ENCODE measurements at regions not wholly inside any gene's neighbourhood (a gene's known extent, or its start where the extent isn't known, plus 50 kb on each side); places are given as distances from the start of the nearest gene placed in this dataset.

DNA sequence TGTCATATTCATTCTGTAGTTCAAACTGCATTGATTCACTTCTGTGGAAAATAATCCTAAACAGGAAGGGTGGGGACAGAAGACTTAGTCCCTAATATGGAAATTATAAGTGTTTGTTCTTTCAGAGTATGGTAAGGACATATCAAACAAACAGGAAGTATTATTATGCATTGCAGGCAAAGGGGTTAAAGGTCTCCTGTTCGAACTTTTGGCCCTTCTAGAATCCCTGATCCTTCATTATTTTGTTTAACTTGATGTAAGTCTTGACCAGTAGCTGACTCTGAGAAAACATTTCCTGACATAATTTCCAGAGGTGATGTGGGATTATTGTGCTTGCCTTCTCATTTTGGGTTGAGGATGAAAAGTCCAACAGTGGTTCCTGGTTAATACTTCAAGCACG, 215.4 kb upstream of the ADGRL2 start:
- H3K9me3 ChIP-seq (ENCODE audit: control insufficient read depth in 2 of 2, low read length in 2 of 2) = no peaks in the 10 kb centered on the region
- no peaks in the 10 kb centered on the region for H3K36me3 ChIP-seq (ENCODE audit: control insufficient read depth in 2 of 2, insufficient read depth in 2 of 2, low read length in 2 of 2)
- H3K27me3 ChIP-seq (ENCODE audit: control insufficient read depth in 2 of 2, insufficient read depth in 2 of 2, low read length in 2 of 2) = no peaks in the 10 kb centered on the region
- H3K4me1 ChIP-seq (ENCODE audit: control insufficient read depth in 2 of 2, insufficient read depth in 2 of 2, low read length in 2 of 2) = no peaks in the 10 kb centered on the region
- H3K27ac ChIP-seq (ENCODE audit: low read depth in 2 of 2, low read length in 2 of 2) = no peak overlapping the region
- H3K9ac ChIP-seq (ENCODE audit: low read depth in 1 of 2, low read length in 2 of 2) = no peak overlapping the region
- H3K4me3 ChIP-seq (ENCODE audit: low read length in 2 of 2) = no peak overlapping the region

DNA sequence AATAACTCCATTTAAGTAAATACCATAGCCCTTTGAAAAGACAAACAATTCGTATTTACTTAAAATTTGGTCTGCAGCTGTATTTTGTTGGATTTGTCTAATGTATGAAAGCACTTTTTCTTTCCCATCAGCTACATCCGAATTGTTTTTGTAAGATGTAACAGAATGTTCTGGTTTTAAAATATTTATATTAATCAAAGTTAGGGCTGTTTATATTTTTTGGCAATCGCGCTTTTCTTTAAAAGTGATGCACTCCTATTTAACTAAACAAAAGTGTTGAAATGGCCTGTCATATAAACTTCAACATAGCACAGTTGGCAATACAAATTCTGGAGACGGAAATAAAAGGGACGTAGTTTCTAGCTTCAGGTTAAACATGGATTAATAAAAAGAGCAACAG, 216.3 kb upstream of the ADGRL2 start:
- Histone ChIP-seq H3K4me3 (ENCODE audit: low read length in 2 of 2) (no peak overlapping the region), H3K27ac (ENCODE audit: low read depth in 2 of 2, low read length in 2 of 2) (no peak overlapping the region), H3K36me3 (ENCODE audit: control insufficient read depth in 2 of 2, insufficient read depth in 2 of 2, low read length in 2 of 2) (no peaks in the 10 kb centered on the region), H3K27me3 (ENCODE audit: control insufficient read depth in 2 of 2, insufficient read depth in 2 of 2, low read length in 2 of 2) (no peaks in the 10 kb centered on the region), H3K9ac (ENCODE audit: low read depth in 1 of 2, low read length in 2 of 2) (no peak overlapping the region), H3K9me3 (ENCODE audit: control insufficient read depth in 2 of 2, low read length in 2 of 2) (no peaks in the 10 kb centered on the region), H3K4me1 (ENCODE audit: control insufficient read depth in 2 of 2, insufficient read depth in 2 of 2, low read length in 2 of 2) (no peaks in the 10 kb centered on the region)

DNA sequence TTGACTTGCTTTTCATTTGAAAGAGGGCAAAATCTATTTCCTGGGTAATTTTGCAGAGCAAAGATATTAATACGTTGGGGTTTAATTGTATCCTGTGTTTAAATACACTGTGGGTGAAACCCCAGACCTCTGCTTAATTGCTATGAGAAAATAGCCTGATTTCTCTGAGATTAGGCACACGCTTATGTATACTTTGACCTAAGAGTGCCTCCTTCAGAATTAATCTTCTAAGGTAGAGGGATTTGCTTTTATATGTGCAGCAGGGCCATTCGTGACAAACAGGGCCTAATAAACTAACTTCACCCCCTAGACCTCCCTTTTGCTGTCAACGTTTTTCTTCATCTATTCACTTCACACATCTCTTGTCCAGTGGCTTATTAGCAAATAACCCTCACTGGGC, 216.9 kb upstream of the ADGRL2 start:
- Histone ChIP-seq H3K9me3 (ENCODE audit: control insufficient read depth in 2 of 2, low read length in 2 of 2) (no peaks in the 10 kb centered on the region), H3K36me3 (ENCODE audit: control insufficient read depth in 2 of 2, insufficient read depth in 2 of 2, low read length in 2 of 2) (no peaks in the 10 kb centered on the region), H3K27me3 (ENCODE audit: control insufficient read depth in 2 of 2, insufficient read depth in 2 of 2, low read length in 2 of 2) (no peaks in the 10 kb centered on the region), H3K9ac (ENCODE audit: low read depth in 1 of 2, low read length in 2 of 2) (no peak overlapping the region), H3K27ac (ENCODE audit: low read depth in 2 of 2, low read length in 2 of 2) (no peak overlapping the region), H3K4me3 (ENCODE audit: low read length in 2 of 2) (no peak overlapping the region), H3K4me1 (ENCODE audit: control insufficient read depth in 2 of 2, insufficient read depth in 2 of 2, low read length in 2 of 2) (no peaks in the 10 kb centered on the region)

DNA sequence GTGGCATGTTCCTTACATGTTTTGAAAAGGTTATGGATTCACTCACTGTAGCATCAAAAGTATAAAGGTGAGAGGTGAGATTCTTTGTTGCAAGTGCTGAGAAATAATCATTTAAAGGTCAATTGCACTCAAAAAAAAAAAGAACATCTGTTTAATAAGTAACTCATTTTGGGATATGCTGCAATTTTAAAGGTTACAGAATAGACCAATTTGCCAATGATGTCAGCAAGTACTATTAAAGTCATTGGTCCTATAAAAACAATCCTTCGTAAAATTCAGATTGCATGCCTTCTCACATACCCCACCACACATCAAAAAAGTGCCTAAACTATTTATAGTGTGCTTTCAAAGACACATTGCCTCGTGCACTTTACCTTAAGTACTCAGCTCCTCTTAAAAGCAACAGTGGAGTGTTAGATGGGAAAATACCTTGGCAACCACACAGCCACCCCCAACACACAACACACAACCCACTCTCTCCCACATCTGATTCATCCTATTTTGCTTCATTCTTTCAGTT, 218.2 kb upstream of the ADGRL2 start:
- H3K36me3 ChIP-seq (ENCODE audit: control insufficient read depth in 2 of 2, insufficient read depth in 2 of 2, low read length in 2 of 2) = no peaks in the 10 kb centered on the region
- no peak overlapping the region for H3K4me3 ChIP-seq (ENCODE audit: low read length in 2 of 2)
- H3K9ac ChIP-seq (ENCODE audit: low read depth in 1 of 2, low read length in 2 of 2) = no peak overlapping the region
- no peak overlapping the region for H3K27ac ChIP-seq (ENCODE audit: low read depth in 2 of 2, low read length in 2 of 2)
- H3K27me3 ChIP-seq (ENCODE audit: control insufficient read depth in 2 of 2, insufficient read depth in 2 of 2, low read length in 2 of 2) = no peaks in the 10 kb centered on the region
- H3K9me3 ChIP-seq (ENCODE audit: control insufficient read depth in 2 of 2, low read length in 2 of 2) = no peaks in the 10 kb centered on the region
- no peaks in the 10 kb centered on the region for H3K4me1 ChIP-seq (ENCODE audit: control insufficient read depth in 2 of 2, insufficient read depth in 2 of 2, low read length in 2 of 2)

DNA sequence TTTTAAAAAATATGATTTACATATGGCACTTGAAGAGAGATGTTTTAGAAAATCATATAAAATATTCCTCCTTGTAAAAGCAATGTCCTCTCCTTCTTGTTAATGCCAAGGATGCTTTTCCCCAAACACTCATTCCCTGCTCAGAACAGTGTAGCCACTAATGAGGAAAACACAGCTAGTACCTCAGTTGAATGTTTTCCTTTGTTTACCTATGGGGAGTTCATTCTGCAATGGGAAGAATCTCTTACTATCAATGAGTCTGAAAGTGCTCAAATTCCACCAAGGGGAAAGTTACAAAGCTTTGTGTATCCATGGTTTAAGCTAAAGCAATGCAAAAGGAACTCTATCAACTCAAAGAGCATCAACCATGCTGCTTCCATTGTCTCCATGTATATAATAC, 221.9 kb upstream of the ADGRL2 start:
- no peak overlapping the region for H3K9ac ChIP-seq (ENCODE audit: low read depth in 1 of 2, low read length in 2 of 2)
- no peaks in the 10 kb centered on the region for H3K36me3 ChIP-seq (ENCODE audit: control insufficient read depth in 2 of 2, insufficient read depth in 2 of 2, low read length in 2 of 2)
- H3K27me3 ChIP-seq (ENCODE audit: control insufficient read depth in 2 of 2, insufficient read depth in 2 of 2, low read length in 2 of 2) = no peaks in the 10 kb centered on the region
- no peaks in the 10 kb centered on the region for H3K9me3 ChIP-seq (ENCODE audit: control insufficient read depth in 2 of 2, low read length in 2 of 2)
- no peaks in the 10 kb centered on the region for H3K4me1 ChIP-seq (ENCODE audit: control insufficient read depth in 2 of 2, insufficient read depth in 2 of 2, low read length in 2 of 2)
- H3K27ac ChIP-seq (ENCODE audit: low read depth in 2 of 2, low read length in 2 of 2) = no peak overlapping the region
- H3K4me3 ChIP-seq (ENCODE audit: low read length in 2 of 2) = no peak overlapping the region

DNA sequence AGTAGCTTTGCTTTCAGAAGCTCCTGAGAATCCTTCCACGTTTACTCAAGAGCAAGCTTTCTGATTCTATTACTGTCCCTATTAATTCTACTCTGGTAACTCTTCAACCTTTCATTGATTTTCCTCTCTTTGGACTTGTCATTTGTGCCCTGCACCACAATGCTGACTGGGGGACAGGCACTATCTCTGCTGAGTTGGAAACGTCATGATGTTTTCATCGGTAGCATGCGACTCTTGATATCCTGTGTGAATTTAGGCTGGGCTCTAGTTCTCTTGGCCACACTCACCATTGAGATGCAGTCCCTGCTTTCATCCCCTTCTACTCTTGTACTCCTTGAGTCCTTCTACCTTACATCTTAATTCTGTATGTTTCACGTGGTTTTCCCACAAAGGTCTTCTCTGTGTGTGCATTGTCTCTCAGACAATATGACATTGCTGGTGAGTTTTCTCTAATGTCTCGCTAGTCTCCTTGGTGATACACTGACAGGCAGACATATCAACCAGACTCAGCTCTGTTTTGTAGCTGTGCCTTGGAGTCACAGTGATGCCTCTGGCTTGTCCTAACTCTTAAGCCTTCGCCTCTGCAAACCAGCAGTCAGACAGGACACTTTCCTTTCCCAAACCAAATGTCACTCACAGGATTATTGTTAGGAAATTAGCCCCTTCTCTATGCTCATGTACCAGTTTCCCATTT, 223.6 kb upstream of the ADGRL2 start:
- Histone ChIP-seq H3K4me3 (ENCODE audit: low read length in 2 of 2) (no peak overlapping the region), H3K27ac (ENCODE audit: low read depth in 2 of 2, low read length in 2 of 2) (no peak overlapping the region), H3K36me3 (ENCODE audit: control insufficient read depth in 2 of 2, insufficient read depth in 2 of 2, low read length in 2 of 2) (no peaks in the 10 kb centered on the region), H3K4me1 (ENCODE audit: control insufficient read depth in 2 of 2, insufficient read depth in 2 of 2, low read length in 2 of 2) (no peaks in the 10 kb centered on the region), H3K27me3 (ENCODE audit: control insufficient read depth in 2 of 2, insufficient read depth in 2 of 2, low read length in 2 of 2) (no peaks in the 10 kb centered on the region), H3K9me3 (ENCODE audit: control insufficient read depth in 2 of 2, low read length in 2 of 2) (no peaks in the 10 kb centered on the region), H3K9ac (ENCODE audit: low read depth in 1 of 2, low read length in 2 of 2) (no peak overlapping the region)

DNA sequence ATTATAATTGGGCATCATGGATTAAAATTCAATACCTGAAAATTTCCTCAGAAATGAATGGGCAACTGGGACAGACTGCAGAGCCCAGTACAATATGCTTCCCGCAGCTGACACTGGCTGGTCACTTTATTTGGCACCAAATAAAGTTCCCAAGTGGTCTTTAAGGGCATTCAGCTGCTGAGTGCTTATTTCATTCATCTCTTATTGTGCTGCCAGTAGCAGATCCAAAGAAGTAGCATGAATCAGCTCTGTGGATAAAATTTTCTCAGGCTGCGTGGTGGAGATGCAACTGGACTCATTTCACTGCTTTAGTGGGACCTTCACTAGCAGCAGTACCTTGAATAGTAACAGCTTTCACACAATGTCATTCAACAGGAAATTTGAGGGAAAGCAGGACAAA, 226.3 kb upstream of the ADGRL2 start:
- Histone ChIP-seq H3K27me3 (ENCODE audit: control insufficient read depth in 2 of 2, insufficient read depth in 2 of 2, low read length in 2 of 2) (no peaks in the 10 kb centered on the region), H3K27ac (ENCODE audit: low read depth in 2 of 2, low read length in 2 of 2) (no peak overlapping the region), H3K9me3 (ENCODE audit: control insufficient read depth in 2 of 2, low read length in 2 of 2) (no peaks in the 10 kb centered on the region), H3K4me1 (ENCODE audit: control insufficient read depth in 2 of 2, insufficient read depth in 2 of 2, low read length in 2 of 2) (no peaks in the 10 kb centered on the region), H3K9ac (ENCODE audit: low read depth in 1 of 2, low read length in 2 of 2) (no peak overlapping the region), H3K36me3 (ENCODE audit: control insufficient read depth in 2 of 2, insufficient read depth in 2 of 2, low read length in 2 of 2) (no peaks in the 10 kb centered on the region), H3K4me3 (ENCODE audit: low read length in 2 of 2) (no peak overlapping the region)

DNA sequence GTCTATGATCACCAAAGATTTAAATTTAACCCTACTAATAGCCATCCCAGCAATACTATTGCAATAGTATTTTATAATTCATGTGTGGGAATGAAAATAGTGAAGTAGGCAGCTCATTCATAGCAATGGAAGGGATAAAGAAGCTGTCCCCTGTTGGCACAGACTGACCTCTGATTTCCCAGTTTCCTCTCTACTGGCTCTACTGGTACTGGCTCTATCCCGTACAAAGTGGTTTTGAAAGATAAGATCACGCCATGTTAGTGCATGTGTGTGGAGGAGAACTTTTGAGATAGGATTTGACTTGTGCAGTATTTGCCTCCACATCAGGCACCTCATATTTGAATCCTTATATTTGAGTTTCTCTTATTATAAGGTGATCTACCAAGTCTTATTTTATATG, 227.3 kb upstream of the ADGRL2 start:
- H3K9ac ChIP-seq (ENCODE audit: low read depth in 1 of 2, low read length in 2 of 2) = no peak overlapping the region
- no peaks in the 10 kb centered on the region for H3K4me1 ChIP-seq (ENCODE audit: control insufficient read depth in 2 of 2, insufficient read depth in 2 of 2, low read length in 2 of 2)
- no peaks in the 10 kb centered on the region for H3K36me3 ChIP-seq (ENCODE audit: control insufficient read depth in 2 of 2, insufficient read depth in 2 of 2, low read length in 2 of 2)
- H3K27me3 ChIP-seq (ENCODE audit: control insufficient read depth in 2 of 2, insufficient read depth in 2 of 2, low read length in 2 of 2) = no peaks in the 10 kb centered on the region
- H3K27ac ChIP-seq (ENCODE audit: low read depth in 2 of 2, low read length in 2 of 2) = no peak overlapping the region
- H3K9me3 ChIP-seq (ENCODE audit: control insufficient read depth in 2 of 2, low read length in 2 of 2) = no peaks in the 10 kb centered on the region
- no peak overlapping the region for H3K4me3 ChIP-seq (ENCODE audit: low read length in 2 of 2)

DNA sequence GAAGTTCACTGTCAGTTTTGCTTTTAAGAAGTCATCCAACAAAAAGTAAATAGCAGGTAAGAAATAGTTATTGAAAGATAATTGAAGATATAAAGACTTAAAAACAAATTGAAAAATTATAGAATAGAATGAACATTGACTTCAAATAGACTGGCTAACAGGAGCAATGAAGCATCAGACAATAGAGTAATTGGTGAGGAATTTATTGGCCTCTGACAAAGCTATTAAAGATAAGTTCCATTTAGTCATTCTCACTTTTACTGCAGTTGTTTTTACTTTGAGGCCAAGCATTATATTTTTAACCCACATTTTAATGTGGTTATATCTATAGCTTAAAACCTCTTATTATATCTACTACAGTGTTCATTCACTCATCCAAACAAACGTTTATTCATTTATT, 228.8 kb upstream of the ADGRL2 start:
- H3K27me3 ChIP-seq (ENCODE audit: control insufficient read depth in 2 of 2, insufficient read depth in 2 of 2, low read length in 2 of 2) = no peaks in the 10 kb centered on the region
- no peaks in the 10 kb centered on the region for H3K4me1 ChIP-seq (ENCODE audit: control insufficient read depth in 2 of 2, insufficient read depth in 2 of 2, low read length in 2 of 2)
- no peaks in the 10 kb centered on the region for H3K9me3 ChIP-seq (ENCODE audit: control insufficient read depth in 2 of 2, low read length in 2 of 2)

DNA sequence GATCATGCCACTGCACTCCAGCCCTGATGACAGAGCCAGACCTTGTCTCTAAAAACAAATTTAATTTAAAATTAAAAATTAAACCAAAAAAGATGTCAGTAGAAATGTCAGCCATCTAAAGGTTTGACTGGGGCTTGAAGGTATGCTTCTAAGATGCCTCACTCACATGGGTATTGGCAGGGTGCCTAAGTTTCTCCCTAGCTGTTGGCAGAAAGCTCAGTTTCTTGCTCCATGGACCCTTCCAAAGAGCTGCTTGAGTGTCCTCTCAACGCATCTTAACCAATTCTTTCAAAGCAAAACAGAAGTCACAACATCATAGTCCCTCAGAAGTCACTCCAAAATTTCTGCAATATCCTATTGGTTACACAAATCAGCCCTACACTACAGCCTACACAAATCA, 231.0 kb upstream of the ADGRL2 start:
- Histone ChIP-seq H3K4me3 (ENCODE audit: low read length in 2 of 2) (no peak overlapping the region), H3K36me3 (ENCODE audit: control insufficient read depth in 2 of 2, insufficient read depth in 2 of 2, low read length in 2 of 2) (no peaks in the 10 kb centered on the region), H3K27me3 (ENCODE audit: control insufficient read depth in 2 of 2, insufficient read depth in 2 of 2, low read length in 2 of 2) (no peaks in the 10 kb centered on the region), H3K4me1 (ENCODE audit: control insufficient read depth in 2 of 2, insufficient read depth in 2 of 2, low read length in 2 of 2) (no peaks in the 10 kb centered on the region), H3K27ac (ENCODE audit: low read depth in 2 of 2, low read length in 2 of 2) (no peak overlapping the region), H3K9ac (ENCODE audit: low read depth in 1 of 2, low read length in 2 of 2) (no peak overlapping the region), H3K9me3 (ENCODE audit: control insufficient read depth in 2 of 2, low read length in 2 of 2) (no peaks in the 10 kb centered on the region)

More for the DNA sequence above, 228.8 kb upstream of the ADGRL2 start:
- Histone ChIP-seq H3K36me3 (ENCODE audit: control insufficient read depth in 2 of 2, insufficient read depth in 2 of 2, low read length in 2 of 2) (no peaks in the 10 kb centered on the region), H3K4me3 (ENCODE audit: low read length in 2 of 2) (no peak overlapping the region), H3K9ac (ENCODE audit: low read depth in 1 of 2, low read length in 2 of 2) (no peak overlapping the region), H3K27ac (ENCODE audit: low read depth in 2 of 2, low read length in 2 of 2) (no peak overlapping the region)
